ENCODE measurements at regions not wholly inside any gene's neighbourhood (a gene's known extent, or its start where the extent isn't known, plus 50 kb on each side); places are given as distances from the start of the nearest gene placed in this dataset.
A peak's percentile ranks its signal among the peaks of the same experiment; 100 is the strongest.

DNA sequence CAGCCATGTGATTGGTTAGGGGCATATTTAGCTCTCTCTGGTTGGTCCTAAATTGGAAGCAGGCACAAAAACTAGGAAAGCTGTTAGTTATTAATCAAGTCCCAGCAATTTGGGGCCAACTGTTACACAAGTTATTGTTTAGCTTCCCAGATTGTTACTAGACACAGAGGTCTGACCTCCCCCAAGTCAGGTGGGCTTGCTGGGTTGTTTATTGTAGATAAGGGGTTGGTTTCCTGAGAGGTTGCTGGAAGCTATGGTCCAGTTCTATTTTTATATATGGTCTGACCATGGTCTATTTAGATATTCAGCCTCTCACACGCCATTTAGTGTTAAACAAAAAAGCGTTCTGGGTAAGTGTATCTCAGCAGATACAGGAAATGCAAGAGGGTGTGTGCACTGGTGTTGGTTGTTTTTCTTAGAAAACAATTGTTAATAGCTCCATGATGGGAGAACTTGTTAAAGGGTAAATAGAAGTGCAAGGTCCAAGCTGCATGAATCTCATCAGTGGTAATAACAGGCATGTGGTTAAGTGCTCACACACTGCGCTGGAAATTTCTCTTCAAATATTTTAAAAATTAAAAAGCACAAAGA, 150.0 kb downstream of the RAP2A start:
- Histone ChIP-seq H3K27ac (no peak overlapping the region), H3K27me3 (replicated peaks) (no peaks in the 10 kb centered on the region), H3K36me3 (replicated peaks) (no peaks in the 10 kb centered on the region), H3K4me3 (ENCODE audit: low read depth, low read length) (no peak overlapping the region)
- no peak for DNase-seq
- in situ Hi-C loops (cut with HindIII; ENCODE audit: low pct_ligation_motif_present, low sequenced_read_pairs): no loop called here
- TF ChIP-seq, protein P1, sequence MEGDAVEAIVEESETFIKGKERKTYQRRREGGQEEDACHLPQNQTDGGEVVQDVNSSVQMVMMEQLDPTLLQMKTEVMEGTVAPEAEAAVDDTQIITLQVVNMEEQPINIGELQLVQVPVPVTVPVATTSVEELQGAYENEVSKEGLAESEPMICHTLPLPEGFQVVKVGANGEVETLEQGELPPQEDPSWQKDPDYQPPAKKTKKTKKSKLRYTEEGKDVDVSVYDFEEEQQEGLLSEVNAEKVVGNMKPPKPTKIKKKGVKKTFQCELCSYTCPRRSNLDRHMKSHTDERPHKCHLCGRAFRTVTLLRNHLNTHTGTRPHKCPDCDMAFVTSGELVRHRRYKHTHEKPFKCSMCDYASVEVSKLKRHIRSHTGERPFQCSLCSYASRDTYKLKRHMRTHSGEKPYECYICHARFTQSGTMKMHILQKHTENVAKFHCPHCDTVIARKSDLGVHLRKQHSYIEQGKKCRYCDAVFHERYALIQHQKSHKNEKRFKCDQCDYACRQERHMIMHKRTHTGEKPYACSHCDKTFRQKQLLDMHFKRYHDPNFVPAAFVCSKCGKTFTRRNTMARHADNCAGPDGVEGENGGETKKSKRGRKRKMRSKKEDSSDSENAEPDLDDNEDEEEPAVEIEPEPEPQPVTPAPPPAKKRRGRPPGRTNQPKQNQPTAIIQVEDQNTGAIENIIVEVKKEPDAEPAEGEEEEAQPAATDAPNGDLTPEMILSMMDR (IDR thresholded peaks at IDR 0.05; ENCODE audit: low read depth, low read length, missing control alignments): no peak

DNA sequence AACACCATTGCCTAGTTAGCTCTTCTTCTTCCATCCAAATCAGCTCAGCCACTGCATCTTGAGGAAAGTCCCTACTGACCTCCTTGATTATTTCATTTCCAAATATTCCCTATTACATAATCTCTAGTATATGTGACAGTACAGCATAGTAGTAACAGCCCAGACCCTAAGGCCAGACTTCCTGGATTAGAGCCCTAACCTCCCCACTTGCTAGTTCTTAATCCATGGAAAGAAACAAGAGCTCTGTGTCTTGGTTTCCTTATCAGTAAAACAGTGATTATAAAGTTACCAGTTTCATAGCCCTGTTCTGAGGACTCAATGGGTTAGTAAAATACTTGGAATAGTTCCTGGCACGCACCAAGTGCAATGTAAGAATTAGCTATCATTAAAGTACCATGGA, 153.0 kb downstream of the RAP2A start:
- H3K36me3 ChIP-seq (replicated peaks): no peaks in the 10 kb centered on the region
- TF ChIP-seq, protein P1 (IDR thresholded peaks at IDR 0.05; ENCODE audit: low read depth, low read length, missing control alignments): no peak
- no peaks in the 10 kb centered on the region for H3K27me3 ChIP-seq (replicated peaks)
- DNase-seq: no peak
- in situ Hi-C loops (cut with HindIII; ENCODE audit: low pct_ligation_motif_present, low sequenced_read_pairs): no loop called here
- no peak overlapping the region for H3K4me3 ChIP-seq (ENCODE audit: low read depth, low read length)
- no peak overlapping the region for H3K27ac ChIP-seq

DNA sequence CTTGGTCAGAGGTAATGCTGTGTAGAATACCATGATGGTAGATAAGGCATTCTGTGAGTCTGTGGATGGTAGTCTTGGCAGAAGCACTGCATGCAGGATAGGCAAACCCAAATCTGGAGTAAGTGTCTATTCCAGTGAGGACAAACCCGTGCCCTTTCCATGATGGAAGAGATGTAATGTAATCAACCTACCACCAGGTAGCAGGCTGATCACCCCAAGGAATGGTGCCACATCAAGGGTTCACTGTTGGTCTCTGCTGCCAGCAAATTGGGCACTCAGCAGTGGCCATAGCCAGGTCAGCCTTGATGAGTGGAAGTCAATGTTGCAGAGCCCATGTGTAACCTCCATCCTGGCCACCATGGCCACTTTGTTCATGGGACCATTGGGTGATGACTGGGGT, 155.0 kb downstream of the RAP2A start:
- in situ Hi-C loops (cut with HindIII; ENCODE audit: low pct_ligation_motif_present, low sequenced_read_pairs): no loop called here
- TF ChIP-seq, protein P1 (IDR thresholded peaks at IDR 0.05; ENCODE audit: low read depth, low read length, missing control alignments): peak; percentile 18
- no peaks in the 10 kb centered on the region for H3K36me3 ChIP-seq (replicated peaks)
- H3K4me3 ChIP-seq (ENCODE audit: low read depth, low read length): no peak overlapping the region
- H3K27ac ChIP-seq: no peak overlapping the region
- no peaks in the 10 kb centered on the region for H3K27me3 ChIP-seq (replicated peaks)
- DNase-seq: no peak

DNA sequence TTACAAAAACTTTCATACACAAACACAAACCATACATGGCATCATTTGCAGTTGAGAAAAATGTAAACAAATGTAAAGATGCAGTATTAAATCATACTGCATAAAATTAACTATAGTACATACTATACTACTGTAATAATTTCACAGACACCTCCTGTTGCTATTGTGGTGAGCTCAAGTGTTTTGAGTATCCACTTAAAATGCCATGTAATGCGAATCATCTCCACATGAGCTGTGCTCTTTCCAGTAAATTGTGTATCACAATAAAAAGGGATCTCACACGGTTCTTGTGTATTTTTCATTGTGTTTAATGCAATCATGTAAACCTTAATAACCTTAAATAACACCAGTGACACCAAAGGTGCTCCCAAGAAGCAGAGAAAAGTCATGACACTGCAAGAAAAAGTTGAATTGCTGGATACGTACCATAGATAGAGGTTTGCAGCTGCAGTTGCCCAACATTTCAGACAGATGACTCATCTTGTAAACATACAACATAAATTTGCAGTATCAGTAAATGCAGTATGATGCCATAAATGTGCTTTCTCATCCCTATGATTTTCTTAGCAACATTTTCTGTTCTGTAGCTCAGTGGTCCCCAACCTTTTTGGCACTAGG, 166.6 kb downstream of the RAP2A start:
- in situ Hi-C loops (cut with HindIII; ENCODE audit: low pct_ligation_motif_present, low sequenced_read_pairs): no loop called here
- no peak overlapping the region for H3K27ac ChIP-seq
- peak; percentile 72 for DNase-seq
- no peaks in the 10 kb centered on the region for H3K27me3 ChIP-seq (replicated peaks)
- TF ChIP-seq, protein P1 (IDR thresholded peaks at IDR 0.05; ENCODE audit: low read depth, low read length, missing control alignments): no peak
- H3K36me3 ChIP-seq (replicated peaks): no peaks in the 10 kb centered on the region
- H3K4me3 ChIP-seq (ENCODE audit: low read depth, low read length): no peak overlapping the region

DNA sequence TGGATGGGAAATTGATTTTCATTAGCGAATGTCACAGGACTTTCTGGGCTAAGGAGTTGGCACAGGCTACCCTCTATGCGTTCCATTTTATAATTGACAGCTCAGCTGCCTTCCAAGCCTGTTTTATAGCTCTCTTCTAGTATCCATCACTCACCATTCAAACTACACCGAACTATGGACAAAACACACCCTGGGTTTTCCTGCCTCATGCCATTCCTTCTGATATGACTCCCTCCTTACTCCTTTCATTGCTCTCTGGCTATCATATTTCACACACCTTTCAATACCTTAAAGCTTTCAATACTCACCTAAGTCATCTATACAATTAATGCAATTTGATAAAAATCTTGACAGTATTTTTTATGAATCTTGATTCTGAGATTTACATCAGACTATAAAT, 181.3 kb downstream of the RAP2A start:
- no peak overlapping the region for H3K4me3 ChIP-seq (ENCODE audit: low read depth, low read length)
- H3K36me3 ChIP-seq (replicated peaks): no peaks in the 10 kb centered on the region
- no peak overlapping the region for H3K27ac ChIP-seq
- in situ Hi-C loops (cut with HindIII; ENCODE audit: low pct_ligation_motif_present, low sequenced_read_pairs): no loop called here
- H3K27me3 ChIP-seq (replicated peaks): no peaks in the 10 kb centered on the region
- TF ChIP-seq, protein P1 (IDR thresholded peaks at IDR 0.05; ENCODE audit: low read depth, low read length, missing control alignments): no peak
- no peak for DNase-seq

DNA sequence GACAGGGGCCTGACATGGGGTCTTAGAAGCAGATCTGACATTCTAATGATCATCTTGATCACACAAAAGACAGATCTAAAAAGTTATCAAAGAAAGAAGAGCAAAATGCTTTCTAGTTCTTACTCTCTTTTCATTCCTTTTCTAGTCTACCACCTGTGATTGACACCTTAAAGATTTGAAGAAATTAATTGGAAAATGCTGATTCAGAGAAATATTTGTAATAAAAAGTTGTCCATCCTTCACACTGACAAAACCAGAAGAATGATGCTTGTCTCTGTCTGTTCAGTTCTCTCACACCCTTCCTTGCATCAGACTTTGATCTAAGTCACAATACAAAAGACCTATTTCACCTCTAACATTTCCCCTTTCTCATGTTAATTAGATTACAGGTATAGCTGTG, 182.4 kb downstream of the RAP2A start:
- TF ChIP-seq, protein P1 (IDR thresholded peaks at IDR 0.05; ENCODE audit: low read depth, low read length, missing control alignments): no peak
- Histone ChIP-seq H3K27me3 (replicated peaks) (no peaks in the 10 kb centered on the region), H3K4me3 (ENCODE audit: low read depth, low read length) (no peak overlapping the region), H3K36me3 (replicated peaks) (no peaks in the 10 kb centered on the region), H3K27ac (no peak overlapping the region)
- in situ Hi-C loops (cut with HindIII; ENCODE audit: low pct_ligation_motif_present, low sequenced_read_pairs): no loop called here
- no peak for DNase-seq

Data from brain microvascular endothelial cell (primary cell).